ENCODE measurements at regions not wholly inside any gene's neighbourhood (a gene's known extent, or its start where the extent isn't known, plus 50 kb on each side); places are given as distances from the start of the nearest gene placed in this dataset.

DNA sequence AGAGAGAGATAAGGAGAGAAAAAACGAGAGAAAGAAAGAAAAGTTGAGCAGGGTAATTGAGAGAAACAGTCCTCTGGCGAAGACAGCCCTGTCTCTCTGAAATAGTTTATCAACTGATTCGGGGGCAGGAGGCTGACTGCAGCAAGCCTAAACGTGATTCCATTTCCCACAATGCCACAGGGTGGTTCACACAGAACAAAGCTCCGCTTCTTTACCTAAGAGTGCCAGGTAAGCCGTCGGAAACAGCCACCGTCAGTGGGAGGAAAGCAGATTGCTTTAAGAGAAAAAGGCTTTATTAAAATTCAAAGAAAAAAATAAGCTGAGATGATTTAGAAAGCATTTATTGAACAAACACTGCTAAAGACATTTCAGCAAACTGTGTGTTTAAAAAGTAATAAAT, 271.4 kb upstream of the POU3F3 start:
- no peak overlapping the region for H3K4me3 ChIP-seq (ENCODE audit: insufficient read depth, low read depth, low read length)
- H3K27me3 ChIP-seq (ENCODE audit: control insufficient read depth, insufficient read depth, low read length) = no peaks in the 10 kb centered on the region

DNA sequence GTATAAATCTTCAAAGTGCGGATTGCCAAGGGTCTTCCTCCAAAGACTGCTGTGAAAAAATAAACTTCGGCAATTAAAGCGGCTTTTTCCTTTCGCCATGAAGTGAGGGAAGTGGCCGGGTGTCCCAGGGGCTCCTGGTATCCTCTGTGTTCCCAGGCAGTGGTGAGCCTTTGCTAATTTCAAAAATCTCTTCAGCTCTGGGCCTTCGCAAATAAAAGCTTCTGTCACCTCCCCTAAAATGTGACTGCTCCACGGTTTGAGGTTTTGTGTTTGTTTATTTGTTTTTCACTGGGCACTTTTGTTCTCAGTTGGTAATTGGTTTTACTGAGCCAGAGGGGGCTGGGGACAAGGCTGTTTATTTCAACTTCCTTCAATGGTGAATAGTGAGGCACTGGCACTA, 270.1 kb upstream of the POU3F3 start:
- DNase-seq = peak; percentile 22
- H3K4me3 ChIP-seq (ENCODE audit: insufficient read depth, low read depth, low read length) = no peak overlapping the region
- no peaks in the 10 kb centered on the region for H3K36me3 ChIP-seq (replicated peaks; ENCODE audit: control insufficient read depth, insufficient read depth, low read length)
- H3K27me3 ChIP-seq (ENCODE audit: control insufficient read depth, insufficient read depth, low read length) = no peaks in the 10 kb centered on the region

More for the DNA sequence above, 271.4 kb upstream of the POU3F3 start:
- no peak for DNase-seq
- H3K36me3 ChIP-seq (replicated peaks; ENCODE audit: control insufficient read depth, insufficient read depth, low read length) = no peaks in the 10 kb centered on the region

DNA sequence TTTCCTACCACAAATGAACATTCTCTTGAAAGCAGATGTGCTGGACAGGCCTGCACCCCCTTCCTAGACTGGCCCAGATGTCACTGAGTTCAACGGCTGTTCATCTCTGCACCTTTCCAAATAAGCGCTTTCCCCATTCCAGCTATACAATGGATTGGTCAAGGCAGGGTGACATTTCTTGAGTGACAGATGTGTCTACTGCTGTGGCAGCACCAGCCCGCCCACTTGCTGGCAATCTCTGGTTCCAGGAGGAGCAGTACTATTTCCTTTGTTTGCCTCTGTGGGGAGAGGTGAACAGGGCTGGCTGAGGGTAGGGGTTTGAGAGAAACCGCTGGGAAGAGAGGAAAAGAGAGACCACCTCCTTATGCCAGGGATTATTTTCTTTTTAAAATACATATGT, 269.5 kb upstream of the POU3F3 start:
- DNase-seq = peak; percentile 31

GRCh38 chr2:104595576-104595975, 258.3 kb upstream of the POU3F3 start:
- Histone ChIP-seq H3K36me3 (replicated peaks; ENCODE audit: control insufficient read depth, insufficient read depth, low read length) (no peaks in the 10 kb centered on the region), H3K27me3 (ENCODE audit: control insufficient read depth, insufficient read depth, low read length) (no peaks in the 10 kb centered on the region), H3K4me3 (ENCODE audit: insufficient read depth, low read depth, low read length) (no peak overlapping the region)
- DNase-seq = no peak

More for the DNA sequence above, 269.5 kb upstream of the POU3F3 start:
- no peak overlapping the region for H3K4me3 ChIP-seq (ENCODE audit: insufficient read depth, low read depth, low read length)
- H3K36me3 ChIP-seq (replicated peaks; ENCODE audit: control insufficient read depth, insufficient read depth, low read length) = no peaks in the 10 kb centered on the region
- H3K27me3 ChIP-seq (ENCODE audit: control insufficient read depth, insufficient read depth, low read length) = no peaks in the 10 kb centered on the region

GRCh38 chr2:104597942-104598341, 256.0 kb upstream of the POU3F3 start:
- DNase-seq = no peak
- Histone ChIP-seq H3K36me3 (replicated peaks; ENCODE audit: control insufficient read depth, insufficient read depth, low read length) (no peaks in the 10 kb centered on the region), H3K27me3 (ENCODE audit: control insufficient read depth, insufficient read depth, low read length) (no peaks in the 10 kb centered on the region), H3K4me3 (ENCODE audit: insufficient read depth, low read depth, low read length) (no peak overlapping the region)

DNA sequence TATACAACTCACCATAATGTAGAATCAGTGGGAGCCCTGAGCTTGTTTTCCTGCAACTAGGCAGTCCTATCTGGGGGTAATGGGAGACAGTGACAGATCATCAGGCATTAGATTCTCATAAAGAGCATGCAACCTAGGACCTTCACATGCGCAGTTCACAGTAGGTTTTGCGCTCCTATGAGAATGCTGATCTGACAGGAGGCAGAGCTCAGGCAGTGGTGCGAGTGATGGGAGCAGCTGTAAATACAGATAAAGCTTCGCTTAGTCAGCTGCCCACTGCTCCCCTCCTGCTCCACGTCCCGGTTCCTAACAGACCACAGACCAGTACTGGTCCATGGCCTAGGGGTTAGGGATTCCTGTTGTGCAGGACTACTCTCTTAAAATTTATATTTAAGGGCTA, 255.3 kb upstream of the POU3F3 start:
- no peaks in the 10 kb centered on the region for H3K36me3 ChIP-seq (replicated peaks; ENCODE audit: control insufficient read depth, insufficient read depth, low read length)
- H3K4me3 ChIP-seq (ENCODE audit: insufficient read depth, low read depth, low read length) = no peak overlapping the region
- DNase-seq = no peak
- no peaks in the 10 kb centered on the region for H3K27me3 ChIP-seq (ENCODE audit: control insufficient read depth, insufficient read depth, low read length)

DNA sequence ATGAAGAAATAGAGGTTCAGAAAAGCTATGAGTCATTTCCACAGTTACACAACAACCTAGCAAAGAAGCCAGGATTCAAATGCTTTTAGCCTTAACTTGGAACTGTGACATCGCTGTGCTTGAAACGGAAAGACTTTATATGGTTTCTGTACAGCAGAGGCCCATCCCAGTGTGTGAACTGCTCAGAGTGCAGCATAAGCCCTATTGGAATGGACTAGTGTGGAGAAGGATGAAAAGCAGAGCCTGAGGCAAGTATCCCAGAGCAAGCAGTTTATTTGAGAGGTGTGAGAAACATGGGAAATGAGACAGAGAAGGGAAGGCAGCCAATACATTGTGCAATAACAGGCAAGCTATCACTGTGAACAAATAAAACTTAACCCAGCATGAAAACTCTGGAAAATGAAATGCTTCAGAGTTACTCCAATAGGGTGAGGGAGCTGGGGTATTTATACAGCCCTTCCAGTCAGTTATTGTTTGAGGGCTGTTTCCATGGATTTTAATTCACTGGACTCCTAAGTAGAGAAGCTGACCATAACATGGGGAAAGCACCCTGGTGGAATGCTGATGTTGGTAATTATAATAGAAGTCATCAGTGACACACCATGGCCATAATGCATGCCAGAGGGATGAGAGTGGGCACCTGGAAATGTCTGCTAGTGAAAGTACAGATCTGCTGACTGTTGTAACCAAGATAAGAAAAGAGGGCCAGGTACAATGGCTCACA, 254.0 kb upstream of the POU3F3 start:
- Histone ChIP-seq H3K36me3 (replicated peaks; ENCODE audit: control insufficient read depth, insufficient read depth, low read length) (no peaks in the 10 kb centered on the region), H3K4me3 (ENCODE audit: insufficient read depth, low read depth, low read length) (no peak overlapping the region), H3K27me3 (ENCODE audit: control insufficient read depth, insufficient read depth, low read length) (no peaks in the 10 kb centered on the region)
- no peak for DNase-seq

GRCh38 chr2:104606056-104606455, 247.9 kb upstream of the POU3F3 start:
- H3K27me3 ChIP-seq (ENCODE audit: control insufficient read depth, insufficient read depth, low read length) = no peaks in the 10 kb centered on the region
- H3K36me3 ChIP-seq (replicated peaks; ENCODE audit: control insufficient read depth, insufficient read depth, low read length) = no peaks in the 10 kb centered on the region
- no peak for DNase-seq
- no peak overlapping the region for H3K4me3 ChIP-seq (ENCODE audit: insufficient read depth, low read depth, low read length)

DNA sequence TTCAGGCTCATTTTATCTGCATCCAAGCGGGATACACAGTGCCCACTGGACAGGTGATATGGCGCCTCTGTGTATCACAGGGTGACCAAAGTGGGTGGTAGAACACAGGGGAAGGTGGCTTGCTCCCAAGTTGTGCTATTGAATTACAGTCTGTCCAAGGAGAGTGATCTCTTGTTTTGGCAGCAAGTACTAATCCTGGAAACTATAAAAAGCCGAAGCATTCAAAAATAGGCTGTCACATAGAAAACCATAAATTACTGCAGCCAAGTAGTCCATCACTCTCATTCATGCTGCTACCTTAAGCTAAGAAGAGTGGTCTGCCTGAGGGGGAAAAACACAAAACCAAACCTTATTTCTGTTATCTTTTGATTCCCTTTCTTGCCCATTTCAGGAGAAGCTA, 237.1 kb upstream of the POU3F3 start:
- no peak for DNase-seq
- no peaks in the 10 kb centered on the region for H3K27me3 ChIP-seq (ENCODE audit: control insufficient read depth, insufficient read depth, low read length)
- no peaks in the 10 kb centered on the region for H3K36me3 ChIP-seq (replicated peaks; ENCODE audit: control insufficient read depth, insufficient read depth, low read length)
- no peak overlapping the region for H3K4me3 ChIP-seq (ENCODE audit: insufficient read depth, low read depth, low read length)

DNA sequence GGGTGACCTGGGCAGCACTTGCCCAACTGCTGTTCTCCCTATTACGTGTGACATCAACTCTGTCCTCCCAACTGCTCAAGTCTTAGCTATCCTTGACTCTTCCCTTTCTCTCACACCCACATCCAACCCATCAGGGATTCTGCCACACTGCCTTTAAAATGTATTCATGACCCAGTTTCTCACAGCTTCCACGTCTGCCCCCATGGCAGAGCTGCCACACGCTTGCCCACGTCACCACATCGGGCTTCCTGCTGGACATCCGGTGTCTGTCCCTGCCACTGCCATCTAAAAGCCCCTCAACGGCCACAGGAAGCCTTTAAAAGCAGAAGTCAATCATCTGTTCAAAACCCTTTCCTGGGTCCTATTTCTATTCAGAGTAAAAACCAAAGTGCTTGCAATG, 233.1 kb upstream of the POU3F3 start:
- Histone ChIP-seq H3K27me3 (ENCODE audit: control insufficient read depth, insufficient read depth, low read length) (no peaks in the 10 kb centered on the region), H3K4me3 (ENCODE audit: insufficient read depth, low read depth, low read length) (no peak overlapping the region), H3K36me3 (replicated peaks; ENCODE audit: control insufficient read depth, insufficient read depth, low read length) (no peaks in the 10 kb centered on the region)
- DNase-seq = no peak

DNA sequence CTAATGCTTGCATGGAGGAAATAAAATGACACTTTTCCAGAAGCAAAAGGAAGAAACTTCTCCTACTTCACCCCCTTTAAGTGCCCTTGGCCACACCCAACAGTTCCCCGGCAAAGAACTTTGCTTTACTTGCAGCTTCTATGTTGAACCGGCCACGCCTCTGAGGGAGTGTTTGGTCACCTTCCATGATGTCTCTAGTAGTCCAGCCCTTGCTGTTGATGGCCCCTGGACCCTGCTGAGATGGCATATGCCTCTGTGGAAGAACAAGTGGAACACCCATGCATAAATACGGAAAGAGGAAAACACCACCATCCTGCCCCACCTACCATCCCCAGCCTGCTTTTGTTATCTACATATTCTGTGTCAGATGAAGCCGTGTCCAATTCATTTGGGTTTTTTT, 218.3 kb upstream of the POU3F3 start:
- H3K27me3 ChIP-seq (ENCODE audit: control insufficient read depth, insufficient read depth, low read length) = no peaks in the 10 kb centered on the region
- H3K36me3 ChIP-seq (replicated peaks; ENCODE audit: control insufficient read depth, insufficient read depth, low read length) = no peaks in the 10 kb centered on the region
- no peak for DNase-seq
- no peak overlapping the region for H3K4me3 ChIP-seq (ENCODE audit: insufficient read depth, low read depth, low read length)

DNA sequence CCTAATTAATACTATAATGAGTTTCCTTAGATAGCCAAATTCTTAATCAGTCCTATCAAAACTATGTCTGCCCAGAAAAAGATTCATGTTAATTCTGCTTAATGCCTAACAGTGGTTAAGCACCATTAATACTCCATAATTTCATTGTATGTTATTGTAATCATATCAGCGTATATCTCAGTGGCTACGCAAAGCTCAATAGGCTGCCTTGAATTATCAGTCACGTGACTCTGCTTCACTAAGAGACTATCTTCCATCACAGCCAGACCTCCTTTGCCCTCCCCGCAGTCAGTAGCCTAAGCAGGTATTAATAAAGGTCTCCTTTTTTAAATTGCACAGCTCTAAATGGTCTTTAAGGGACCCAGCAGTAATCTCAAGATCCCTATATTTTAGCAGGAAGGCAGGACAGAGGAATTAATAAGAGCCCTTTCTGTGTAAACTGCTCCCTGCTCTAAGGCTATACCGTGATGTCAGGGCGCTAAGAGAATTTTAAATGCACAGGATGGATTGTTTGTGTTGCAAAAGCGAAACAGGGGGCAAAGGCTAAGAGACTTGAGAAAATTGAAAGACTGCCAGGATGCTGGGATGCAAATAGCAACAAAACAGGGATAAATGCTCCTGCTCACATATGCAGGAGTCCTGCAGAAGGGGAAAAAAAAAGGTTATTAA, 215.6 kb upstream of the POU3F3 start:
- Histone ChIP-seq H3K36me3 (replicated peaks; ENCODE audit: control insufficient read depth, insufficient read depth, low read length) (no peaks in the 10 kb centered on the region), H3K27me3 (ENCODE audit: control insufficient read depth, insufficient read depth, low read length) (no peaks in the 10 kb centered on the region), H3K4me3 (ENCODE audit: insufficient read depth, low read depth, low read length) (no peak overlapping the region)
- no peak for DNase-seq

GRCh38 chr2:104638859-104639202, 215.1 kb upstream of the POU3F3 start:
- Histone ChIP-seq H3K4me3 (ENCODE audit: insufficient read depth, low read depth, low read length) (no peak overlapping the region), H3K27me3 (ENCODE audit: control insufficient read depth, insufficient read depth, low read length) (no peaks in the 10 kb centered on the region)
- no peak for DNase-seq

DNA sequence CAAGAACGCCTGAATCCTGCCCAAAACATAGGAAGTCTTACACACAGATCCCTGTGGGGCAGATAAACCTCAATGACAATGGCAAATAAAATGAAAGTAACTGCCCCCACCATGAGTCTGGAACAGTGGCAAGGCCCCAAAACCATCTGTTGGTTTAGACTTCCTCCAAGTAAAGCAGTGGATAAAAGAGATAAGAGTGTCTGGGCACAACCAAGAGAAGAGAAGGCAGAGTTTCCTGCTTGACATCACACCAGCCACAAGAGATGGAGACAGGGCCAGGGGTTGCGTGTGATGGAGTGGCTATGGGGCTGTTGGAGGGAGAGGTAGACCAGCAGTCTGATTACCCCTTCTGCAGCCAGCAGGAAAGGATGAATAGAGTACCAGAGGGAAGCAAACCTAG, 212.1 kb upstream of the POU3F3 start:
- H3K4me3 ChIP-seq (ENCODE audit: insufficient read depth, low read depth, low read length) = no peak overlapping the region
- no peaks in the 10 kb centered on the region for H3K36me3 ChIP-seq (replicated peaks; ENCODE audit: control insufficient read depth, insufficient read depth, low read length)
- H3K27me3 ChIP-seq (ENCODE audit: control insufficient read depth, insufficient read depth, low read length) = no peaks in the 10 kb centered on the region
- no peak for DNase-seq

More at GRCh38 chr2:104638859-104639202, 215.1 kb upstream of the POU3F3 start:
- H3K36me3 ChIP-seq (replicated peaks; ENCODE audit: control insufficient read depth, insufficient read depth, low read length) = no peaks in the 10 kb centered on the region

DNA sequence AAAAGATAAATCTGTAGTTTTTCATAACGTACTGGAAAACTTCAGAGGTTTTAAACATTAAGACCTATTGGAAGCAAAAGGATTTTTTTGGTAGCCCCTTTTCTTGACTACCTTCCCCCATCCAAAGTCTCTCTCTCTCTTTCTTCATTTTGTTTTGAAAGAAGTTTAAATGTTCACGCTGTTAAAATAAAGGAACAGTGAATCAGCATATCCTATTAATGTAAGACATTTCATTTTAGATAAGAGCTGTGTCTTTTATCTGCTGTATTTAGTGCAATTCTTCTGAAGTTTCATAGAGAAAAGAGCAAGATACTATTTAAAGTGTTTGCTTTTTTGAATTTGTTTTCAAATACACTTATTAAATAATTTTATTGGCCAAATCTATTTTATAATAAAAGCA, 205.5 kb upstream of the POU3F3 start:
- DNase-seq = no peak
- no peaks in the 10 kb centered on the region for H3K36me3 ChIP-seq (replicated peaks; ENCODE audit: control insufficient read depth, insufficient read depth, low read length)
- no peak overlapping the region for H3K4me3 ChIP-seq (ENCODE audit: insufficient read depth, low read depth, low read length)
- no peaks in the 10 kb centered on the region for H3K27me3 ChIP-seq (ENCODE audit: control insufficient read depth, insufficient read depth, low read length)
